PC-9 (cell line): ENCODE measurements at regions not wholly inside any gene's neighbourhood (a gene's known extent, or its start where the extent isn't known, plus 50 kb on each side); places are given as distances from the start of the nearest gene placed in this dataset.

Experiments
- CTCF ChIP-seq: fragments of 200-600 bp; sonication (generic); conservative IDR thresholded peaks from 2 replicates; pipeline ENCODE4 v1.6.1; 2017; ENCODE audit warnings: mixed run types, antibody characterized with exemption, mild to moderate bottlenecking, moderate library complexity
- EZH2 ChIP-seq: fragments of 200-600 bp; sonication (generic); IDR thresholded peaks from 2 replicates; pipeline ENCODE4 v1.8.0; 2017; ENCODE audit warnings: antibody characterized with exemption, low read depth

DNA sequence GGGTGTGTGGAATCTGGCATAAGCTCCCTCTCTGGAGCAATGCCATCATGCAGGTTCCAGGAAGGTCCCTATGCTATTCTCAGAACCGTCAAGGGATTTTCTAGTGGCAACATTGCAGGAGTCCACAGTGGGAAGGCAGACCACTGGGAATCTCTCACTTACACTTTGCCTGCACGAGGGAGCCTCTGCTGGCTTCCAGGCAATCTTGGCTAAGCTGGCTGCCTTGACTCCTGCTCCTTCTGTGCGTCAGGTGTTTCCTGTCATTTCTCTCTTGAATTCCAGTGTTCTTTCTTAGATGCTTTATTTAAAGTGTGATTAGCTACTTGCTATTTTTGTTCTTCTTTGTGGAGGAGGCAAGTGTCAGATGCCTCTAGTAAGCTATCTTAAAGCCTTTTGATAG is 414.0 kb upstream of the ATP2B1 start:
- TF ChIP-seq CTCF (no peak), EZH2 (no peak)
